ENCODE measurements at regions not wholly inside any gene's neighbourhood (a gene's known extent, or its start where the extent isn't known, plus 50 kb on each side); places are given as distances from the start of the nearest gene placed in this dataset.
"Not testable (repeated sequence)": the region's sequence is repeated elsewhere in the genome, so short reads cannot be mapped to it uniquely, and the experiment has no call there.

GRCh38 chr2:123791684-123792083 is 233.4 kb upstream of the CNTNAP5 start:
- TF ChIP-seq CTCF (IDR thresholded peaks at IDR 0.05; ENCODE audit: unreplicated experiment in 3 of 3): no peak
- Mint-ChIP-seq H3K27me3 (ENCODE audit: low read depth) (peaks cover 4% of the 10 kb centered on the region), H3K4me1 (no peaks in the 10 kb centered on the region), H3K4me3 (no peak overlapping the region), H3K36me3 (ENCODE audit: low read depth) (no peaks in the 10 kb centered on the region), H3K9me3 (peaks cover 9% of the 10 kb centered on the region), H3K27ac (no peak overlapping the region)

- H3K4me1 Mint-ChIP-seq; H3K36me3 Mint-ChIP-seq (ENCODE audit: low read depth); H3K27ac Mint-ChIP-seq; H3K4me3 Mint-ChIP-seq; H3K27me3 Mint-ChIP-seq (ENCODE audit: low read depth): not testable (repeated sequence)
- H3K9me3 Mint-ChIP-seq: peaks cover 45% of the 10 kb centered on the region
Observed at GRCh38 chr2:123804126-123804525, 221.0 kb upstream of the CNTNAP5 start.

DNA sequence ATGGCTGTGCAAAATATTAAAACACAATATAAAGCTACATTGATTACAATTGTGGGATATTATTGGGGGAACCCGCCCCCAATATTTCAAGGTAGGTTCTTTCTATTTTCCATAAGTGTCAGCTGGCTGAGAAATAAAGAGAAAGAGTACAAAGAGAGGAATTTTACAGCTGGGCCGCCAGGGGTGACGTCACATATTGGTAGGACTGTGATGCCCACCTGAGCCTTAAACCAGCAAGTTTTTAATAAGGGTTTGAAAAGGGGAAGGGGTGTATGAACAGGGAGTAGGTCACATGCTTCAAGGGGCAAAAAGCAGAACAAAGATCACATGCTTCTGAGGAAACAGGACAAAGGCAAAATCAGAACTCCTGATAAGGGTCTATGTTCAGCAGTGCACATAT is 219.3 kb upstream of the CNTNAP5 start:
- H3K4me3 Mint-ChIP-seq; H3K4me1 Mint-ChIP-seq; H3K27ac Mint-ChIP-seq; H3K36me3 Mint-ChIP-seq (ENCODE audit: low read depth); H3K27me3 Mint-ChIP-seq (ENCODE audit: low read depth): not testable (repeated sequence)
- peaks cover 48% of the 10 kb centered on the region for H3K9me3 Mint-ChIP-seq

GRCh38 chr2:123808243-123808642 is 216.8 kb upstream of the CNTNAP5 start:
- Mint-ChIP-seq H3K27ac (no peak overlapping the region), H3K9me3 (peaks cover 34% of the 10 kb centered on the region), H3K36me3 (ENCODE audit: low read depth) (no peaks in the 10 kb centered on the region), H3K4me1 (no peaks in the 10 kb centered on the region), H3K27me3 (ENCODE audit: low read depth) (no peaks in the 10 kb centered on the region), H3K4me3 (no peak overlapping the region)
- TF ChIP-seq CTCF (IDR thresholded peaks at IDR 0.05; ENCODE audit: unreplicated experiment in 3 of 3): no peak

DNA sequence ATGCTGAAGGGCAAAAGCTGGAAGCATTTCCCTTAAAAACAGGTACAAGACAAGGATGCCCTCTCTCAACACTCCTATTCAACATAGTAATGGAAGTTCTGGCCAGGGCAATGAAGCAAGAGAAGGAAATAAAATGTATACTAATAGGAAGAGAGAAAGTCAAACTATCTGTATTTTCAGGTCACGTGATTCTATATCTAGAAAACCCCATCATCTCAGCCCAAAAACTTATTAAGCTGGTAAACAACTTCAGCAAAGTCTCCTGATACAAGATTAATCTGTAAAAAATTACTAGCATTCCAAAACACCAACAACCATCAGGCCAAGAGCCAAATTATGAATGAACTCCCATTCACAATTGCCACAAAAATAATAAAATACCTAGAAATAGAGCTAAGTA is 213.2 kb upstream of the CNTNAP5 start:
- Mint-ChIP-seq H3K27me3 (ENCODE audit: low read depth) (no peaks in the 10 kb centered on the region), H3K27ac (no peak overlapping the region), H3K4me1 (no peaks in the 10 kb centered on the region), H3K36me3 (ENCODE audit: low read depth) (no peaks in the 10 kb centered on the region), H3K4me3 (no peak overlapping the region), H3K9me3 (peaks cover 17% of the 10 kb centered on the region)
- TF ChIP-seq CTCF (IDR thresholded peaks at IDR 0.05; ENCODE audit: unreplicated experiment in 3 of 3): no peak

DNA sequence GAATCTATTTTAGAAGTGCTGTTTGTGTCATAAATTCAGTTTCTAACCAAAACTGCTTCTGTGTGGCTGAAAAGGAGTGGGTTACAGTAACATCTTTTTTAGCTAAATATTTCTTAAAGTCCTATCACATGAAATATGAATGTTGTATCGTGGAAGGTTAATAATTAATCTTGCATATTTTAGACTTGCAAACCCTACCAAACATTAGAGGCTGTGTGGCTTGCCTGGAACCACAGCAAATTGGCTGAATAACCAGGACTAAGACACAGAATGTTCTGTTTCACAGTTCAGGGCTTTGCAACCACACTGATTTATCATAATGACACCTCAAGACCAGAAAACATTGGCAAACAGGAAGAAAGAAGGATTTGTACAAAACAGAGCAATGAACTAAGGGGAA is 208.9 kb upstream of the CNTNAP5 start:
- no peak for TF ChIP-seq CTCF (IDR thresholded peaks at IDR 0.05; ENCODE audit: unreplicated experiment in 3 of 3)
- no peak overlapping the region for H3K27ac Mint-ChIP-seq
- no peaks in the 10 kb centered on the region for H3K4me1 Mint-ChIP-seq
- H3K27me3 Mint-ChIP-seq (ENCODE audit: low read depth): no peaks in the 10 kb centered on the region
- H3K4me3 Mint-ChIP-seq: no peak overlapping the region
- no peaks in the 10 kb centered on the region for H3K36me3 Mint-ChIP-seq (ENCODE audit: low read depth)
- no peaks in the 10 kb centered on the region for H3K9me3 Mint-ChIP-seq

GRCh38 chr2:123816928-123817327 is 208.2 kb upstream of the CNTNAP5 start:
- no peaks in the 10 kb centered on the region for H3K9me3 Mint-ChIP-seq
- no peak overlapping the region for H3K27ac Mint-ChIP-seq
- no peak overlapping the region for H3K4me3 Mint-ChIP-seq
- no peaks in the 10 kb centered on the region for H3K27me3 Mint-ChIP-seq (ENCODE audit: low read depth)
- TF ChIP-seq CTCF (IDR thresholded peaks at IDR 0.05; ENCODE audit: unreplicated experiment in 3 of 3): no peak
- no peaks in the 10 kb centered on the region for H3K36me3 Mint-ChIP-seq (ENCODE audit: low read depth)
- H3K4me1 Mint-ChIP-seq: no peaks in the 10 kb centered on the region
